H1 (cell line): ENCODE measurements at regions not wholly inside any gene's neighbourhood (a gene's known extent, or its start where the extent isn't known, plus 50 kb on each side); places are given as distances from the start of the nearest gene placed in this dataset.

Source experiments
- CTCF ChIA-PET: fragments of 300-600 bp; sonication (Branson Sonifier 250); formaldehyde crosslinking; loops from one replicate; lab custom pipeline; 2021; ENCODE audit not compliant: partially characterized antibody; lab: Charles Lee
- POLR2A ChIA-PET: fragments of 300-600 bp; sonication (Branson Sonifier 250); formaldehyde crosslinking; loops from one replicate; lab custom pipeline; 2021; ENCODE audit warnings: inconsistent platforms; ENCODE audit not compliant: partially characterized antibody; lab: Charles Lee
- DNase-seq, 2 experiments: peaks; one replicate each; pipeline versions ENCODE4 v3.0.0 to v3.0.0-alpha.2; 2010 to 2022; ENCODE audit warnings: low spot score in 2 of 2, low read depth in 1 of 2, mixed read lengths in 1 of 2
- FAIRE-seq: peaks from 2 replicates; lab custom pipeline; 2011; peaks lifted over from hg19 to GRCh38; lab: Jason Lieb, UNC
- H2AFZ ChIP-seq: 2 replicates; pipeline ENCODE4 v1.8.1; 2012; ENCODE audit warnings: low read length, inconsistent platforms
- H2AK5ac ChIP-seq: 2 replicates; pipeline ENCODE4 v1.6.1; 2013; ENCODE audit warnings: low read depth, low read length
- H2BK120ac ChIP-seq: replicated peaks from 2 replicates; pipeline ENCODE3; 2013; ENCODE audit warnings: low read depth, low read length, inconsistent platforms
- H2BK12ac ChIP-seq: 2 replicates; pipeline ENCODE4 v1.6.1; 2013; ENCODE audit warnings: low read depth, low read length
- H2BK15ac ChIP-seq: 2 replicates; pipeline ENCODE4 v1.6.1; 2013; ENCODE audit warnings: low read length
- H2BK20ac ChIP-seq: 2 replicates; pipeline ENCODE4 v1.6.1; 2013; ENCODE audit warnings: low read length
- H2BK5ac ChIP-seq: 2 replicates; pipeline ENCODE4 v1.6.1; 2013; ENCODE audit warnings: low read depth, low read length
- H3K14ac ChIP-seq: 2 replicates; pipeline ENCODE4 v1.6.1; 2013; ENCODE audit warnings: inconsistent platforms; ENCODE audit not compliant: insufficient read length
- H3K18ac ChIP-seq: 2 replicates; pipeline ENCODE4 v1.6.1; 2013; ENCODE audit warnings: low read length; ENCODE audit errors: extremely low read depth
- H3K23ac ChIP-seq: 2 replicates; pipeline ENCODE4 v1.6.1; 2013; ENCODE audit warnings: inconsistent platforms; ENCODE audit not compliant: insufficient read length
- H3K23me2 ChIP-seq: 2 replicates; pipeline ENCODE4 v1.6.1; 2013; ENCODE audit warnings: low read depth, low read length
- H3K27ac ChIP-seq: 2 replicates; pipeline ENCODE4 v1.6.1; 2011; ENCODE audit warnings: low read depth, low read length, inconsistent platforms
- H3K27me3 ChIP-seq, 4 experiments: replicated peaks in 1 of 4; 1 replicate in 1 of 4; 2 replicates in 3 of 4; pipeline versions ENCODE4 v1.6.1 to v1.8.1; 2011 to 2013; ENCODE audit warnings: low read length in 3 of 4, mild to moderate bottlenecking in 3 of 4, inconsistent platforms in 2 of 4, mixed read lengths in 2 of 4, moderate library complexity in 1 of 4; ENCODE audit not compliant: control insufficient read depth in 3 of 4, insufficient read depth in 3 of 4; ENCODE audit errors: extremely low read depth in 1 of 4
- H3K36me3 ChIP-seq, 4 experiments: 2 replicates each; pipeline versions ENCODE4 v1.6.1 to v1.8.1; 2011 to 2013; ENCODE audit warnings: mild to moderate bottlenecking in 4 of 4, low read length in 3 of 4, moderate library complexity in 2 of 4, control low read depth in 1 of 4, inconsistent platforms in 1 of 4; ENCODE audit not compliant: insufficient read depth in 4 of 4, control insufficient read depth in 2 of 4
- H3K4ac ChIP-seq: replicated peaks from 2 replicates; pipeline ENCODE3; 2013; ENCODE audit warnings: low read length, low read depth, mixed read lengths, inconsistent platforms; ENCODE audit not compliant: insufficient read length
- H3K4me1 ChIP-seq, 4 experiments: replicated peaks in 1 of 4; 1 replicate in 1 of 4; 2 replicates in 3 of 4; pipeline versions ENCODE4 v1.6.1 to v1.8.1; 2011 to 2013; ENCODE audit warnings: low read length in 3 of 4, inconsistent platforms in 2 of 4, mixed read lengths in 1 of 4; ENCODE audit not compliant: insufficient read depth in 4 of 4, control insufficient read depth in 3 of 4
- H3K4me2 ChIP-seq, 2 experiments: 2 replicates each; pipeline versions ENCODE4 v1.6.1 to v1.8.1; 2011 to 2013; ENCODE audit warnings: low read depth in 2 of 2, low read length in 2 of 2, control low read depth in 1 of 2, inconsistent platforms in 1 of 2, mild to moderate bottlenecking in 1 of 2; ENCODE audit not compliant: insufficient read depth in 1 of 2
- H3K4me3 ChIP-seq, 4 experiments: fragments of 200-600, 300-600 bp in 1 of 4; sonication (generic), shearing (Covaris generic), sonication (Bioruptor Twin) in 1 of 4; 2 replicates each; pipeline versions ENCODE4 v1.5.1 to v1.8.1; 2011 to 2016; ENCODE audit warnings: low read length in 4 of 4, low read depth in 3 of 4, control low read depth in 2 of 4, inconsistent platforms in 2 of 4, mild to moderate bottlenecking in 2 of 4, mixed read lengths in 1 of 4, moderate library complexity in 1 of 4; ENCODE audit not compliant: insufficient read depth in 2 of 4; ENCODE audit errors: extremely low read depth in 1 of 4
- H3K56ac ChIP-seq: replicated peaks from 2 replicates; pipeline ENCODE3; 2013; ENCODE audit warnings: low read depth, mild to moderate bottlenecking, mixed read lengths, low read length, inconsistent platforms; ENCODE audit not compliant: insufficient read length
- H3K79me1 ChIP-seq: 2 replicates; pipeline ENCODE4 v1.6.1; 2013; ENCODE audit warnings: low read depth, low read length, control low read depth
- H3K79me2 ChIP-seq, 2 experiments: 2 replicates each; pipeline versions ENCODE4 v1.6.1 to v1.8.1; 2012 to 2013; ENCODE audit warnings: low read length in 2 of 2, mild to moderate bottlenecking in 2 of 2, inconsistent platforms in 1 of 2; ENCODE audit not compliant: insufficient read depth in 2 of 2, control insufficient read depth in 1 of 2
- H3K9ac ChIP-seq, 4 experiments: replicated peaks in 1 of 4; 1 replicate in 1 of 4; 2 replicates in 3 of 4; pipeline versions ENCODE4 v1.6.1 to v1.8.1; 2011 to 2013; ENCODE audit warnings: low read depth in 3 of 4, low read length in 3 of 4, control low read depth in 2 of 4, mild to moderate bottlenecking in 2 of 4, moderate library complexity in 2 of 4, inconsistent platforms in 1 of 4; ENCODE audit errors: extremely low read depth in 1 of 4
- H3K9me3 ChIP-seq, 2 experiments: 2 replicates each; pipeline versions ENCODE4 v1.6.1 to v1.8.1; 2012 to 2013; ENCODE audit warnings: mild to moderate bottlenecking in 2 of 2, moderate library complexity in 2 of 2, control low read depth in 1 of 2, inconsistent platforms in 1 of 2, low read depth in 1 of 2, low read length in 1 of 2, mixed read lengths in 1 of 2; ENCODE audit not compliant: insufficient read depth in 2 of 2
- H4K20me1 ChIP-seq, 2 experiments: replicated peaks in 1 of 2; 2 replicates each; pipeline versions ENCODE3 to v1.8.1; 2011 to 2013; ENCODE audit warnings: inconsistent platforms in 2 of 2, low read length in 2 of 2, mild to moderate bottlenecking in 1 of 2; ENCODE audit not compliant: insufficient read depth in 2 of 2, control insufficient read depth in 1 of 2
- H4K5ac ChIP-seq: 2 replicates; pipeline ENCODE4 v1.6.1; 2013; ENCODE audit warnings: low read length, low read depth, mixed read lengths, inconsistent platforms; ENCODE audit not compliant: insufficient read length
- H4K8ac ChIP-seq: 2 replicates; pipeline ENCODE4 v1.8.0; 2013; ENCODE audit warnings: mild to moderate bottlenecking, moderate library complexity, low read length, inconsistent platforms; ENCODE audit not compliant: insufficient read depth; ENCODE audit errors: extremely low read depth
- H4K91ac ChIP-seq: replicated peaks from 2 replicates; pipeline ENCODE3; 2013; ENCODE audit warnings: low read length, mixed read lengths, inconsistent platforms; ENCODE audit not compliant: insufficient read length
- BRCA1 ChIP-seq: IDR thresholded peaks from 2 replicates; pipeline ENCODE4 v1.6.1; 2012; ENCODE audit warnings: low read depth, low read length, improper control_type of control experiment
- CBX5 ChIP-seq: fragments of 300-800, 300-1000 bp; sonication (generic); IDR thresholded peaks from 2 replicates; pipeline ENCODE4 v1.7.1; 2016; ENCODE audit warnings: antibody characterized with exemption, low read length, low read depth
- E2F6 ChIP-seq: IDR thresholded peaks from 2 replicates; pipeline ENCODE4 v1.6.1; 2012; ENCODE audit warnings: inconsistent platforms
- MAFK ChIP-seq: IDR thresholded peaks from 2 replicates; pipeline ENCODE4 v1.6.1; 2012; ENCODE audit warnings: low read depth, mild to moderate bottlenecking, improper control_type of control experiment, low read length
- NRF1 ChIP-seq: IDR thresholded peaks from 2 replicates; pipeline ENCODE4 v1.6.1; 2011; ENCODE audit warnings: mild to moderate bottlenecking, low read depth, low read length, improper control_type of control experiment
- RXRA ChIP-seq: IDR thresholded peaks from 2 replicates; pipeline ENCODE4 v1.6.1; 2011; ENCODE audit warnings: low read depth, mild to moderate bottlenecking, low read length, moderate library complexity; ENCODE audit not compliant: insufficient read depth
- SP2 ChIP-seq: IDR thresholded peaks from 2 replicates; pipeline ENCODE4 v1.6.1; 2012; ENCODE audit warnings: mild to moderate bottlenecking, low read length, inconsistent platforms
- SUZ12 ChIP-seq: fragments of 200-600 bp; sonication (generic); IDR thresholded peaks from 2 replicates; pipeline ENCODE4 v1.6.1; 2012; ENCODE audit warnings: mild to moderate bottlenecking, inconsistent platforms, low read length, moderate library complexity, mixed read lengths
- TBP ChIP-seq: IDR thresholded peaks from 2 replicates; pipeline ENCODE4 v1.6.1; 2011; ENCODE audit warnings: low read depth, low read length, improper control_type of control experiment
- WGBS, 2 experiments: shearing (Covaris generic) in 1 of 2; methylation state at CpG; one replicate each; pipeline versions ENCODE4 v1.1.6 to v1.1.7; 2013 to 2015; ENCODE audit warnings: low lambda C conversion rate in 2 of 2, mixed read lengths in 2 of 2, inconsistent platforms in 1 of 2, low coverage in 1 of 2, missing lambda C conversion rate in 1 of 2; ENCODE audit not compliant: insufficient replicate concordance in 2 of 2, insufficient coverage in 1 of 2, insufficient read length in 1 of 2; ENCODE audit errors: extremely low coverage in 1 of 2, missing lambda C conversion rate in 1 of 2; 5-methylcytosine and 5-hydroxymethylcytosine counted together

GRCh38 chr10:57973451-57973850 lies 294.2 kb downstream of the IPMK start (continued):
- no peak for TF ChIP-seq CBX5

- Histone ChIP-seq H3K4me2 (no peak overlapping the region), H2BK5ac (no peak overlapping the region), H4K5ac (no peak overlapping the region), H3K27ac (no peak overlapping the region), H3K4me3 (no peak overlapping the region), H2AFZ (no peak overlapping the region), H3K23me2 (no peaks in the 10 kb centered on the region), H3K23ac (no peak overlapping the region), H3K18ac (no peak overlapping the region), H4K20me1 (no peaks in the 10 kb centered on the region), H3K4ac (no peak overlapping the region), H3K9ac (no peak overlapping the region), H3K14ac (no peak overlapping the region), H3K79me1 (no peaks in the 10 kb centered on the region), H3K56ac (no peak overlapping the region), H3K27me3 (no peaks in the 10 kb centered on the region), H2AK5ac (no peak overlapping the region), H3K9me3 (no peaks in the 10 kb centered on the region), H2BK120ac (no peak overlapping the region), H3K36me3 (no peaks in the 10 kb centered on the region), H4K8ac (no peak overlapping the region), H2BK12ac (no peak overlapping the region), H4K91ac (no peak overlapping the region), H3K79me2 (no peaks in the 10 kb centered on the region), H2BK20ac (no peak overlapping the region), H3K4me1 (no peaks in the 10 kb centered on the region), H2BK15ac (no peak overlapping the region)
- CTCF ChIA-PET: no interaction called here
- no peak for FAIRE-seq
- 94% methylated on average over 2 of the region's 2 CpGs; no CpG with 5 or more reads in 1 of the 2 experiments for WGBS, 2 experiments
- POLR2A ChIA-PET: no interaction called here
- DNase-seq: no peak
- no peak for TF ChIP-seq TBP
- no peak for TF ChIP-seq SUZ12
- no peak for TF ChIP-seq NRF1
- no peak for TF ChIP-seq SP2
- TF ChIP-seq MAFK: no peak
- no peak for TF ChIP-seq E2F6
- TF ChIP-seq RXRA: no peak
- no peak for TF ChIP-seq BRCA1
These were observed 294.9 kb downstream of the IPMK start for GRCh38 chr10:57972783-57973182.
